Right renal cortex interstitium (tissue), 3 donors: ENCODE measurements at regions not wholly inside any gene's neighbourhood (a gene's known extent, or its start where the extent isn't known, plus 50 kb on each side); places are given as distances from the start of the nearest gene placed in this dataset.

ENCODE experiments used
- DNase-seq, 3 donors: peaks; one replicate each; pipeline ENCODE4 v3.0.0-alpha.2; 2013; ENCODE audit warnings: low read depth in 3 of 3, low spot score in 2 of 3

GRCh38 chr18:64668461-64668962 is 519.6 kb upstream of the LINC00305 start:
- DNase-seq = no peak

GRCh38 chr18:64663086-64663485 is 514.2 kb upstream of the LINC00305 start:
- no peak for DNase-seq

GRCh38 chr18:64659196-64659595 is 510.3 kb upstream of the LINC00305 start:
- peak in 2 of 3 donors; percentile 9 to 24 for DNase-seq

DNA sequence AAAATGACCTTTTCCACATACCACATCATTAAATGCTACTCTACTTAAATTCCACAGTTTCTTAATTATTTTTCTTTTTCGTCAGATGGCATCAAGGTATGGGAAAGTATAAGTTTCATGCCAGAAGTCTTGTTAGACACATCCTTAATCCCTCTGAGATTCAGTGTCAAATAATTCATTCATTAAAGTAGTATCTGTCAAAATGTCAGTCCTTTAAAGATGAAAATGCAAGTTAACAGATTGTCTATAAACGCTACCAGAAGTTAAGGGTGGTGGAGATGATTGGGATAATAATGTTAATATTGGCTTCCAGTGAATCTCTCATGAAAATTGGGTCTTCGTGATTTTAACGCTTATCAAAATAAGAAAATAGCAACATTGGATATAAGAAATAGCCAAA is 504.2 kb upstream of the LINC00305 start:
- DNase-seq = no peak

DNA sequence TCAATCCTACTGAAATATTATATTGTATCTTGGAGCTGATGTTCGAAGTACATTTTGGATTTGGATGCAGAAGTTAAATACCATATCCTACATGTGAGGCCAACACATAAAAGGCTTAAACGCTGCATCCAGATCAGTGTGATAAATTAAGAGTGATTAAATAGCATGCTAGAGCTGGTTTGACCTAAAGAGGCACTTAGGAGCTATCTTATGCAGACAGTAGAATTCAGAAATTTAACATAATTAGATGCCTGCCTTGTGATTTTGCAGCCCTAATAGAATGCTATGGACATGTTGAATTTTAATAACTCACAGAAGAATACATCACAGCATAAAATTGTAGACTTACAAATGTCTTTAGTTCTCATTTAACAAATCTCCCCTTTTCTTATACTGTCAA is 501.2 kb upstream of the LINC00305 start:
- no peak for DNase-seq

- no peak for DNase-seq
These were observed 496.9 kb upstream of the LINC00305 start for GRCh38 chr18:64645753-64646152.

- DNase-seq = no peak
These were observed 490.6 kb upstream of the LINC00305 start for GRCh38 chr18:64639536-64639935.

- no peak for DNase-seq
These were observed 472.2 kb upstream of the LINC00305 start for GRCh38 chr18:64620971-64621560.

DNA sequence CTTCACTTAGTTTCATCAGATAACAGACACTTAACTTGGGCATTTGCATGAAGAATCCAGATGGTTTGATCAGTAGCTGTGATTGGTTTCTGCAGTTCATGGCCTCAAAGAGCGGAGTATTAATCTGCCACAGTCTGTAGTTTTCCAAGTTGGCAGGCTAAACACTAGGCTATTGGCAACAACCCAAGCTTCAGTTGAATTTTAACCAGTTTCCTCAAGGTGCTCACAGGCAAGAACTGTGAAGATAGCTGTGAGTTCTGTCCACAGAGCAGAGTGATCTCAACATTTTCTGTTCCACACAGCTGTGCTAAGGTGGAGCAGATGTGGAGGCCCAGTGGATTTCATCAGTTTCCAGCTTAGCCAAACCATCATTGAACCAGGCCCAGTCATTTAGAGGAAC is 469.5 kb upstream of the LINC00305 start:
- no peak for DNase-seq

DNA sequence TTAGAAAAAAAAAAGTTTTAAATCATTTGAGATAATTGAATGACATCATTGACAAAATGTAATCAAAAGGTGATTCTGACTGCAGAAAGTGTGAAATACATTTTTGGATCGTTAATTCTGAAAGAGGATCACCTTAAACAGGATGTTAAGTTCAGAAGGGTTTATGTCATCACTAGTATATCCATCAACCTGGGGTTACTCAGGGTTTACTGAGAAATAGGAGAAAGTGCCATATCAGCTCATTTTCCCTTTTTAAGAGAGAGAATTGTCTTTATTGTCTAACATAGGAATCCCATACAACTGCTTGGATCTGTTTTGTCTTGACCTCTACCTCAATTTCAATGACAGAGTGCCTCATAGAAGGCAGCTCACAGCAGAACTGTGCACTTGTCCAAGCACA is 466.1 kb upstream of the LINC00305 start:
- DNase-seq = no peak

- peak in 1 of 3 donors; percentile 6 for DNase-seq
These were observed 465.6 kb upstream of the LINC00305 start for GRCh38 chr18:64614446-64614845.

DNA sequence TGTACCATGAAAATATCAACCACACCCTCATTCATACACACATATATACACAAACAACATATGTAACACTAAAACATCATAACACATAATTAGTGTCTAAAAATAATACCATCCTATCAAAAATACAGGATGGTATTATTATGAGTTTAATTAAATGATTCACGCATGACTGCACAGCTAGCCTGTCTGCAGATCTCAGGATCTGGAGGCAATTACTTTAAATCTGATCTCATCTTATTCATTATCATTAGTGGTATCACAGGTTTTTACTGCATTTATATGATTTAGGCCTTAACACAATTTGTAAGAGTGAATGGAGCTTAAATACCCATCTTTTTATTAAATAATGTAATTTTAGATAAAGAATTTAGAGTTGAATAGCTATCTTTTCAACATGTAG is 443.4 kb upstream of the LINC00305 start:
- DNase-seq = no peak

DNA sequence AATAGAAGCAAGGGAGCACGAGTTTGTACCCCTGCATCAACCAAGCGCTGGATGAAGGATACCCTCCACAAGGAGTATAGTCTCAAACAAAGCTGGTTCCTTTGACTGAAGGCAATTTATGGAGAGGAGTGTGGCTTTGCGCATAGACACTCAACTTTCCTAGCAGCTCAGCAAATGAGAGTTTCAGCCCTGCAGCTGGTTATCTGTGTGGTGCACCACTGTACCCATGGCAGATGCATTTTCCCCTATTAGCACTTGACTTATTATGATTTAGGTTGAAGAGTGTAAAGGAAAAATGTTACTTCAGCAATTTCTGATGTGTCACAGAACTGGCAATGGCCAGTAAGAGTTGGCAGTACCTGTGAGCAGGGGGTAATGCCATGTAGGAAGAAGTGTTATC is 440.1 kb upstream of the LINC00305 start:
- DNase-seq = no peak

GRCh38 chr18:64566456-64566855 is 417.6 kb upstream of the LINC00305 start:
- no peak for DNase-seq

GRCh38 chr18:64562651-64563050 is 413.8 kb upstream of the LINC00305 start:
- no peak for DNase-seq

DNA sequence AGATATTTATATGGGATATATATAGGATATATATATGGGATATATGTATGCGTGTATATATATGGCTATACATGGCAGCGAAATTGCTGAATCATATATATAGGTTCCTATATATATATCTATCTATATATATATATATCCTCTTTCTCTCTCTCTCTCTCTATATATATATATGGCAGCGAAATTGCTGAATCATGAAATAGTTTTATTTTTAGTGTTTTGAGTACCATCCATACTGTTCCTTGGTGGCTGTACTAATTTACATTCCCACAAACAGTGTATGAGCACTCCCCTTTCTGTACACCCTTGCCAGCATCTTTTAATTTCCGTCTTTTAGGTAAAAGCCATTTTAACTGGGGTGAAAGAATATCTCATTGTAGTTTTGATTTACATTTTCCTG is 397.6 kb upstream of the LINC00305 start:
- no peak for DNase-seq

DNA sequence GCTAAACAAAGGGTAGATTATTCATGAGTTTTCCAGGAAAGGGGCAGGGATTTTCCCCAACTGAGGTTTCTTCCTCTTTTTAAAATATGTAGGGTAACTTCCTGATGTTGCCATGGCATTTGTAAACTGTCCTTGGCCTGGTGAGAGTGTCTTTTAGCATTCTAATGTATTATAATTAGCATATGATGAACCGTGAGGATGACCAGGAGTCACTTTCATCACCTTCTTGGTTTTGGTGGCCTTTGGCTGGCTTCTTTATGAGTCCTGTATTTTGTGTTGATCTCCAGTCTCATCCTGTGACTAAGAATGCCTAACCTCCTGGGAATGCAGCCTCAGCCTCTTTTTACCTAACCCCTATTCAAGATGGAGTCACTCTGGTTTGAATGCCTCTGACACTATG is 391.0 kb upstream of the LINC00305 start:
- no peak for DNase-seq

- DNase-seq = no peak
These were observed 379.8 kb upstream of the LINC00305 start for GRCh38 chr18:64528646-64529045.

GRCh38 chr18:64519201-64519600 is 370.3 kb upstream of the LINC00305 start:
- no peak for DNase-seq

GRCh38 chr18:64518191-64518590 is 369.3 kb upstream of the LINC00305 start:
- DNase-seq = no peak

DNA sequence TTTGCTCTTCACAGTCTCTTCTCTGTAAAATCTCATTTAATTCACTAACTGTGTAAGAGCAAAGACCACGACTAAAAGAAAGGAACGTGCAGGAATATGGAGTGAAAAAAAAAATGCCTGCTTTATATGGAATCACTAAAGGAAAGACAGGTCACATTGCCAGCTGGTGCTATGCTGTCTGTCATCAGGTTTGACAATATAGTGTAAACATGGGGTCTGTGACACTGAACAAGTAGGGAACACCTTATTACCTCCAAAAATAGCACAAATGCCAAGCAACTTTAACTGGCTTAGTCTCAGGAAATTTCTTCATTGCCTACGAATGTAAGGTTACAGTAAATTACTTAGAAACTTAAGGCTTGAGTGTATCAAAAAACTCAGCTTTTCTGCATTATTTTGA is 364.5 kb upstream of the LINC00305 start:
- DNase-seq = no peak

- DNase-seq = no peak
These were observed 341.3 kb upstream of the LINC00305 start for GRCh38 chr18:64490207-64490606.

DNA sequence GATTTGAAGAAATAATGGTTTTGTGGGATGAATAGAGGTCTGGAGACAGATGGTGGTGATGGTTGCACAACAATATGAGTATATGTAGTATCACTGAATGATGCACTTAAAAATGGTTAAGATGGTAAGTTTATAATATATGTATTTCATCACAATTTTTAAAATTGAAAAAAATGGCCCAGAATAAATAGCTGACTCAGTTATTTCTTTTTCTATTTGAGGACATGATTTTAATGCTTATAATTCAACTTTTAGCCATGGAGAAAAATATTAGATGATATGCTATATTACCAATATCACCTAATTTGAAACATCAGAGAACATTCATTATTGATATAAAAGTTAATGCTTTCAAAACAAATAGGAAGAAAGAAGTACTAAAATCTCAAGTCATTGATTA is 339.8 kb upstream of the LINC00305 start:
- DNase-seq = no peak
